ENCODE measurements at regions not wholly inside any gene's neighbourhood (a gene's known extent, or its start where the extent isn't known, plus 50 kb on each side); places are given as distances from the start of the nearest gene placed in this dataset.

- no peak for DNase-seq (ENCODE audit: low read depth)
These were observed 178.0 kb downstream of the PRDM2 start for GRCh38 chr1:13878021-13878420.

GRCh38 chr1:13878451-13878850, 178.5 kb downstream of the PRDM2 start:
- DNase-seq (ENCODE audit: low read depth) = no peak

- no peak for DNase-seq (ENCODE audit: low read depth)
These were observed 181.5 kb downstream of the PRDM2 start for GRCh38 chr1:13881385-13882088.

- DNase-seq (ENCODE audit: low read depth) = no peak
These were observed 188.5 kb downstream of the PRDM2 start for GRCh38 chr1:13888351-13888986.

- no peak for DNase-seq (ENCODE audit: low read depth)
These were observed 189.5 kb downstream of the PRDM2 start for GRCh38 chr1:13889495-13889894.

- no peak for DNase-seq (ENCODE audit: low read depth)
These were observed 190.8 kb downstream of the PRDM2 start for GRCh38 chr1:13890766-13891165.

DNA sequence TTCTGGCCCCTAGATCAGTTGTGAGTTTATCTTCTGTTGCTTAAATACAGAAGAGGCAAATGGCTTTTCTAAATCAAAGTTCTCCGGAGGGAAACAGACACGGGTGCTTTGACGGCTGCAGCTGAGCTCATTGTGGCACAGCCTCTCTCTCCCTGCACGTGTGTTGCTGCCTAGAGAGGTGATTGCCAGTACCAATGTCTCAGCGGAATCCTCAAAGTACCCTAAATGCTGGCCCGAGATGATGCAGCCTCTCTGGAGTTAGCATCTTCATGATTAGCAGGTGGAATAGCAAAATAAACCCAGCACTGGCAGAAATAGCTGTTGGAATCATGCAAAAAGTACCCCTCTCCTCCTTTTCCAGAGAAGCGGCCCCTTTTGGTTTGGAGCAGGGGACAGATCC, 192.2 kb downstream of the PRDM2 start:
- DNase-seq (ENCODE audit: low read depth) = no peak

GRCh38 chr1:13892671-13893325, 192.8 kb downstream of the PRDM2 start:
- no peak for DNase-seq (ENCODE audit: low read depth)

- DNase-seq (ENCODE audit: low read depth) = no peak
These were observed 193.4 kb downstream of the PRDM2 start for GRCh38 chr1:13893409-13893821.

DNA sequence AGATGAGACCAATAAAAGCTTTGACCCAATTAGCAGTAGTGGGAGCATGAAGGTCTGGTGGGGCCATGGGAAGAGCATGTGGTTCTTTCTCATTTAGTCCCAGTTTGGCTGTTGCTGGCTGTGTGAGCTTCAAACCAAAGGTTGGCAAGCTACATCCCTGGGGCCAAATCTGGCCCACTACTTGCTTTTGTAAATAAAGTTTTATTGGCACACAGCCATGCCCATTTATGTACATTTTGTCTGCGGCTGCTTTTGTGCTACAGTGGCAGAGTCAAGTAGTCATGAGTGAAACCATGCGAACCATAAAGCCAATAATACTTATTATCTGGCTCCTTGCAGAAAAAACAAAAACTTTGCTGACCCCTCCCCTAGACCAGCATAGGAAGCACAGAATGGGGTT, 196.9 kb downstream of the PRDM2 start:
- DNase-seq (ENCODE audit: low read depth) = no peak

GRCh38 chr1:13898406-13898805, 198.4 kb downstream of the PRDM2 start:
- DNase-seq (ENCODE audit: low read depth) = no peak

GRCh38 chr1:13899856-13900255, 199.9 kb downstream of the PRDM2 start:
- no peak for DNase-seq (ENCODE audit: low read depth)

GRCh38 chr1:13900583-13900982, 200.6 kb downstream of the PRDM2 start:
- DNase-seq (ENCODE audit: low read depth) = no peak

DNA sequence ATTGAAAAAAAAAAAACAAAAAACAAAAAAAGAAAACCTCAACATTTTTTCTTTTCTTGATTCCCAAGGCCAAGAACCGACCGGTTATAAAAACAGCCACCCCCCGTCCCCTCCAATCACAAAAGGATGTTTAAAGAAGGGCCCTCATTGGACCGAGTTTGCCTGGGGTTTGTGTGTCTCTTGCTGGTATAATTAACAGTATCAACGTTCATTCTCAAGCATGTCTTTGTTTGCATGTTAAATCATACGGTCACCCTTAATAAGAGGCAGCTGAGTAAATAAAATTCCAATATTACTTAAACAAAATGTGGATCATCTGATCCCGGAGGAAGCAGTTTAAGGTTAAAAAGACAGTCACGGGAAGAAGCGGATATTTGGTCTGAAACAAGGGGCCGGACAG, 201.1 kb downstream of the PRDM2 start:
- no peak for DNase-seq (ENCODE audit: low read depth)

GRCh38 chr1:13901597-13901996, 201.6 kb downstream of the PRDM2 start:
- no peak for DNase-seq (ENCODE audit: low read depth)

GRCh38 chr1:13908128-13908527, 208.1 kb downstream of the PRDM2 start:
- DNase-seq (ENCODE audit: low read depth) = no peak

- DNase-seq (ENCODE audit: low read depth) = no peak
These were observed 212.0 kb downstream of the PRDM2 start for GRCh38 chr1:13911697-13912619.

DNA sequence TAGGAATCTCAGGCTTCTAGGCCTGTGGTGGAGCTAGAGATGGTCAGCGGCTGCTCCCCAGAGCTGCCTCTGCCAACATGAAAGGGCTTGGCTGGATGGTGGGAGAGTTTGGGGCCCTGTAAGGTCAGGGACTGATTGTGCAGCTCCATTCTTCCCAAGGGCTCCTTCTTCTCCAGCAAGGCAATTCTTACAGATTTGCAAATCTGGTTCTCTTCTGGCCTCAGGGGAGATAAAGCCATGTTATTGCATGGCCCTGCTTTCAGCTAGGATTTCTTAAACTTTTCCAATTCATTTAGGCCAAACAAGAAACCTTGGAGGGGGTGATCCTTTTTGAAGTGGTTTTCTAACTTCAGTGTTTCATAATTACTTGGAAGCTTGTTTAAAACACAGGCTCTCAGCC, 213.4 kb downstream of the PRDM2 start:
- DNase-seq (ENCODE audit: low read depth) = no peak

GRCh38 chr1:13916530-13916929, 216.5 kb downstream of the PRDM2 start:
- DNase-seq (ENCODE audit: low read depth) = no peak

GRCh38 chr1:13917607-13918006, 217.6 kb downstream of the PRDM2 start:
- no peak for DNase-seq (ENCODE audit: low read depth)

- no peak for DNase-seq (ENCODE audit: low read depth)
These were observed 218.9 kb downstream of the PRDM2 start for GRCh38 chr1:13918862-13919261.

DNA sequence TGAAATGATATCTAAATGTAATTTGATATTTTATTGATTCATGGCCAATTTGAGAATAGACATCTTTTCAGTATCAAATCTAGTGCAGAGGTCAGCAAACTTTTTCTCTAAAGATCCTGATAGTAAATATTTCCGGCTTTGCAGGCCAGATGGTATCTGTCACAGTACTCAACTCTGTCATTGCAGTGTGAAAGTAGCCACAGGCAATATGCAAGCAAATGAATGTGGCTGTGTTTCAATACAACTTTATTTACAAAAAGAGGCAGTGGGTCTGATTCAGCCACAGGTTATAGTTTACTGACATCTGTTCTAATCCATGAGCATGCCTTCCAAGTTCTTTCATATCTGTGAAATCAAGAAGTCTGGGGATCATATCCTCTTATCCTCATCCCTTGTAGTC, 221.2 kb downstream of the PRDM2 start:
- no peak for DNase-seq (ENCODE audit: low read depth)

All from stimulated activated CD4-positive, alpha-beta T cell treated with anti-CD3 and anti-CD28 coated beads, Interleukin-2, amount 100 ng/mL, for 4 hours (primary cell).